ENCODE measurements at regions not wholly inside any gene's neighbourhood (a gene's known extent, or its start where the extent isn't known, plus 50 kb on each side); places are given as distances from the start of the nearest gene placed in this dataset.

- Mint-ChIP-seq H3K4me1 (ENCODE audit: low read depth) (peaks cover 58% of the 10 kb centered on the region), H3K9me3 (ENCODE audit: low read depth) (peaks cover 4% of the 10 kb centered on the region), H3K27me3 (ENCODE audit: low read depth) (no peaks in the 10 kb centered on the region), H3K36me3 (ENCODE audit: low read depth) (no peaks in the 10 kb centered on the region), H3K27ac (ENCODE audit: unreplicated experiment) (peak overlapping the region; percentile 83), H3K4me3 (ENCODE audit: unreplicated experiment) (no peak overlapping the region)
- no peak for TF ChIP-seq CTCF (IDR thresholded peaks at IDR 0.05)
- no peak for DNase-seq (ENCODE audit: low spot score)
These were observed 138.5 kb upstream of the PHACTR1 start for GRCh38 chr6:12578097-12578496.

GRCh38 chr6:12578751-12579150 lies 137.8 kb upstream of the PHACTR1 start:
- Mint-ChIP-seq H3K4me1 (ENCODE audit: low read depth) (peaks cover 52% of the 10 kb centered on the region), H3K27ac (ENCODE audit: unreplicated experiment) (no peak overlapping the region)
- DNase-seq (ENCODE audit: low spot score) = no peak

GRCh38 chr6:12580290-12580689 lies 136.3 kb upstream of the PHACTR1 start:
- no peak overlapping the region for H3K4me3 Mint-ChIP-seq (ENCODE audit: unreplicated experiment)
- no peaks in the 10 kb centered on the region for H3K27me3 Mint-ChIP-seq (ENCODE audit: low read depth)
- DNase-seq (ENCODE audit: low spot score) = no peak
- H3K27ac Mint-ChIP-seq (ENCODE audit: unreplicated experiment) = no peak overlapping the region
- peaks cover 41% of the 10 kb centered on the region for H3K4me1 Mint-ChIP-seq (ENCODE audit: low read depth)
- no peak for TF ChIP-seq CTCF (IDR thresholded peaks at IDR 0.05)
- peaks cover 4% of the 10 kb centered on the region for H3K9me3 Mint-ChIP-seq (ENCODE audit: low read depth)
- H3K36me3 Mint-ChIP-seq (ENCODE audit: low read depth) = no peaks in the 10 kb centered on the region

More at GRCh38 chr6:12578751-12579150, 137.8 kb upstream of the PHACTR1 start:
- Mint-ChIP-seq H3K36me3 (ENCODE audit: low read depth) (no peaks in the 10 kb centered on the region), H3K4me3 (ENCODE audit: unreplicated experiment) (no peak overlapping the region), H3K27me3 (ENCODE audit: low read depth) (no peaks in the 10 kb centered on the region), H3K9me3 (ENCODE audit: low read depth) (peaks cover 4% of the 10 kb centered on the region)
- TF ChIP-seq CTCF (IDR thresholded peaks at IDR 0.05) = no peak

GRCh38 chr6:12582421-12583110 lies 134.0 kb upstream of the PHACTR1 start:
- Mint-ChIP-seq H3K4me1 (ENCODE audit: low read depth) (peaks cover 22% of the 10 kb centered on the region), H3K4me3 (ENCODE audit: unreplicated experiment) (no peak overlapping the region), H3K9me3 (ENCODE audit: low read depth) (no peaks in the 10 kb centered on the region), H3K27me3 (ENCODE audit: low read depth) (no peaks in the 10 kb centered on the region), H3K27ac (ENCODE audit: unreplicated experiment) (no peak overlapping the region), H3K36me3 (ENCODE audit: low read depth) (no peaks in the 10 kb centered on the region)
- TF ChIP-seq CTCF (IDR thresholded peaks at IDR 0.05) = peak; percentile 10
- DNase-seq (ENCODE audit: low spot score) = no peak

- Mint-ChIP-seq H3K9me3 (ENCODE audit: low read depth) (no peaks in the 10 kb centered on the region), H3K4me1 (ENCODE audit: low read depth) (peaks cover 22% of the 10 kb centered on the region), H3K27me3 (ENCODE audit: low read depth) (no peaks in the 10 kb centered on the region), H3K36me3 (ENCODE audit: low read depth) (no peaks in the 10 kb centered on the region), H3K4me3 (ENCODE audit: unreplicated experiment) (no peak overlapping the region), H3K27ac (ENCODE audit: unreplicated experiment) (no peak overlapping the region)
- no peak for DNase-seq (ENCODE audit: low spot score)
- TF ChIP-seq CTCF (IDR thresholded peaks at IDR 0.05) = no peak
These were observed 131.7 kb upstream of the PHACTR1 start for GRCh38 chr6:12584631-12585405.
